T-helper 2 cell treated with Interferon-gamma antibody and Interleukin-4, amounts not matched to agents 5 μg/mL and 100 μg/mL, for 36 hours (primary cell): ENCODE measurements at regions not wholly inside any gene's neighbourhood (a gene's known extent, or its start where the extent isn't known, plus 50 kb on each side); places are given as distances from the start of the nearest gene placed in this dataset.

ENCODE experiments used
- DNase-seq: peaks from one replicate; pipeline ENCODE4 v3.0.0; 2021; ENCODE audit warnings: low spot score
- H3K27ac Mint-ChIP-seq: one replicate; pipeline ENCODE4 v1.8.0; 2021; ENCODE audit warnings: mild to moderate bottlenecking, mixed read lengths
- H3K27me3 Mint-ChIP-seq: one replicate; pipeline ENCODE4 v1.8.0; 2021; ENCODE audit warnings: low read depth, mixed read lengths
- H3K36me3 Mint-ChIP-seq: one replicate; pipeline ENCODE4 v1.8.0; 2021; ENCODE audit warnings: low read depth, mixed read lengths
- H3K4me1 Mint-ChIP-seq: one replicate; pipeline ENCODE4 v1.8.0; 2021; ENCODE audit warnings: low read depth, mixed read lengths
- H3K4me3 Mint-ChIP-seq: one replicate; pipeline ENCODE4 v1.8.0; 2022; ENCODE audit warnings: mild to moderate bottlenecking, moderate library complexity, mixed read lengths
- H3K9me3 Mint-ChIP-seq: one replicate; pipeline ENCODE4 v1.8.0; 2021; ENCODE audit warnings: mixed read lengths

DNA sequence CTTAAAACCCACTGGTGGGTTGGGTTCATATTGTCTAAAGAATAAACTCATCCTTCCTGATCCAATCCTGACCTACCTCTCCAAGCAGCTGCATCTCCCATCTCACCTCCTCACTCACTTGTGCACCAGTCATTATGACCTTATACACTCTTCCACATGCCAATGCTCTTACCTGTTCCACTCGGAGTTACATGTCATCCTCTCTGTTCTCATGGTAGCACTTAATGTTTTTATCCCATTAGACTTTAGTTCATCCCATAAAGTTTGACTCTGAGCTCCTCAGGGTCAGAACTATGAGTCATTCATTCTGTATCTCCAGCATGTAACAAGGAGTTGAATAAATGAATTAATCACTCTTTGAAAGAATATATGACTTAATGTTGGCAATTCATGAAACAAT lies 330.2 kb downstream of the KLF12 start:
- Mint-ChIP-seq H3K4me3 (no peak overlapping the region), H3K27ac (no peak overlapping the region), H3K36me3 (peaks cover 10% of the 10 kb centered on the region), H3K4me1 (no peaks in the 10 kb centered on the region), H3K27me3 (no peaks in the 10 kb centered on the region), H3K9me3 (peaks cover 1% of the 10 kb centered on the region)
- no peak for DNase-seq

DNA sequence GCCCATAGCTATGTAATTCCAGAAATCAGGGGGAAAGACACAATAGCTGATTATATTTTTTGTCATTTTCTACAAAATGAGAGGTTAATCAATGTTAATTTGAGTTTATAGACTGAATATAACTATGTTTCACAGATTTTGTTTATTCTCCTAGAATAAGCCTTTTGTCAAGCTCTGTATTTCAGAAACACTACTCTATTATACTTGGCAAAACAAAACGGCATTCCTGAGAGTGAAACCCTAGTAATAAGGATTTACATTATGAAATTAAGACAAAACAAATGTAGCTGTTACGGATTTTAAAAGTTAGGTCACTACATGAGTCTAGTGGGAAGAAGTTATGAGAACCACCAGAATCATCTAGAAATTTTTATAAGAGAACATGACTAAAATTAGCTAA lies 334.2 kb downstream of the KLF12 start:
- Mint-ChIP-seq H3K36me3 (peaks cover 10% of the 10 kb centered on the region), H3K9me3 (peaks cover 6% of the 10 kb centered on the region), H3K4me1 (no peaks in the 10 kb centered on the region), H3K27me3 (no peaks in the 10 kb centered on the region), H3K27ac (no peak overlapping the region), H3K4me3 (no peak overlapping the region)
- no peak for DNase-seq

DNA sequence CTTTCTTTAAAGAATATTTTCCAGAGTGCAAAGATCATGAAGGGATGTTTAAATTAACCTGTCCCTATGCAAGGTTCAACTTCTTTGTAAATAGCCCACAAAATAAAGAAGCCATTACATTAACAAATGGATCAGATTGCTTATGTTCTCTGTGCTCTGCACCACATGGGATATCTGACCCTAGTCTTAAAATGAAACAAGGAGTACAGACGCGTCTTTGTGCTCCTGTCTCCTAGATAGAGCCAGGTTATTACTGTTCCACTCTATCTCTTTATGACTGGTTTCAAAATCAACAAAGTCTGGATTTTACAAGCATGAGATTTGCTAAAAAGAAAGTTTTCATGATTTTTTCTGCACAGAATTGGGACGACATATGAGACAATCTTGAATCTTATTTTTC lies 339.4 kb downstream of the KLF12 start:
- H3K4me3 Mint-ChIP-seq, result no peak overlapping the region
- no peaks in the 10 kb centered on the region for H3K4me1 Mint-ChIP-seq
- no peak for DNase-seq
- H3K36me3 Mint-ChIP-seq, result peaks cover 3% of the 10 kb centered on the region
- H3K27ac Mint-ChIP-seq, result no peak overlapping the region
- H3K27me3 Mint-ChIP-seq, result no peaks in the 10 kb centered on the region
- H3K9me3 Mint-ChIP-seq, result peaks cover 6% of the 10 kb centered on the region

DNA sequence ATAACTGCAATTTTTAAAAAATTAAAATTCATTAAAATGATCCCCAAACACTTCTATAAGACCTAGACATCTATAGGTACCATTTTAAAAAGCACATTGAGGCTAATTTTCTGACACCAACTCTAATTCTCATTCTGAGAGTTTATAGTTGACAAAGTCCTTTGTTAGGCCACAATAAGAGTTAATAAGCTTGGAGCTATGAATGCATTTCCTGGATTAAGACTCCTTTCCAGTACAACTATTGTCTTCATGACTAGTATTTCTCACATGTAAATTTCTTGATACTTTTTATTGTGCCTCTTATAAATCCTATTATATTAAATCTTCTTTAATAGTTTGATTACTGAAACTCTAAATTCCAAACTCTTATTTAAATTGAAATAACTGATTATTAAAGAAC lies 340.8 kb downstream of the KLF12 start:
- Mint-ChIP-seq H3K4me1 (no peaks in the 10 kb centered on the region), H3K9me3 (no peaks in the 10 kb centered on the region), H3K27me3 (no peaks in the 10 kb centered on the region), H3K36me3 (no peaks in the 10 kb centered on the region), H3K27ac (no peak overlapping the region), H3K4me3 (no peak overlapping the region)
- no peak for DNase-seq

DNA sequence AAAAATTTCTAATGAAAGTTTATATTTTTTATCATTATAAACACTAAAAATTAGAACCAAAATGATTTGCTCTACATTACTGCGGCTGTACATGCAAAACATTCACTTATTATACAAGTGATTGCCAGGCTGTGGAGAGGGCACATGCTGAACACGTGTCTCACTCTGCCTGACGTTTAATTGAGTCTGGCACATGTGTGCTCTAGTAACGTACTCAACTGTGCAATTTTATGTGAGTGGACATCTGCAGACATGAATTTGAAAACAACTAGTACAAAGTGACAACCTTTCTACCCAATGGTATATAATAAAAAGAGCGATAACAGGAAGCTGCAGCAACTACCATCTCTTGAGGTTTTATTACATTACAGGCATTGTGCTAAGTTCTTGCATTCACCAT lies 341.4 kb downstream of the KLF12 start:
- H3K4me1 Mint-ChIP-seq, result no peaks in the 10 kb centered on the region
- H3K36me3 Mint-ChIP-seq, result no peaks in the 10 kb centered on the region
- no peak overlapping the region for H3K27ac Mint-ChIP-seq
- no peaks in the 10 kb centered on the region for H3K27me3 Mint-ChIP-seq
- H3K4me3 Mint-ChIP-seq, result no peak overlapping the region
- H3K9me3 Mint-ChIP-seq, result no peaks in the 10 kb centered on the region
- DNase-seq, result no peak

DNA sequence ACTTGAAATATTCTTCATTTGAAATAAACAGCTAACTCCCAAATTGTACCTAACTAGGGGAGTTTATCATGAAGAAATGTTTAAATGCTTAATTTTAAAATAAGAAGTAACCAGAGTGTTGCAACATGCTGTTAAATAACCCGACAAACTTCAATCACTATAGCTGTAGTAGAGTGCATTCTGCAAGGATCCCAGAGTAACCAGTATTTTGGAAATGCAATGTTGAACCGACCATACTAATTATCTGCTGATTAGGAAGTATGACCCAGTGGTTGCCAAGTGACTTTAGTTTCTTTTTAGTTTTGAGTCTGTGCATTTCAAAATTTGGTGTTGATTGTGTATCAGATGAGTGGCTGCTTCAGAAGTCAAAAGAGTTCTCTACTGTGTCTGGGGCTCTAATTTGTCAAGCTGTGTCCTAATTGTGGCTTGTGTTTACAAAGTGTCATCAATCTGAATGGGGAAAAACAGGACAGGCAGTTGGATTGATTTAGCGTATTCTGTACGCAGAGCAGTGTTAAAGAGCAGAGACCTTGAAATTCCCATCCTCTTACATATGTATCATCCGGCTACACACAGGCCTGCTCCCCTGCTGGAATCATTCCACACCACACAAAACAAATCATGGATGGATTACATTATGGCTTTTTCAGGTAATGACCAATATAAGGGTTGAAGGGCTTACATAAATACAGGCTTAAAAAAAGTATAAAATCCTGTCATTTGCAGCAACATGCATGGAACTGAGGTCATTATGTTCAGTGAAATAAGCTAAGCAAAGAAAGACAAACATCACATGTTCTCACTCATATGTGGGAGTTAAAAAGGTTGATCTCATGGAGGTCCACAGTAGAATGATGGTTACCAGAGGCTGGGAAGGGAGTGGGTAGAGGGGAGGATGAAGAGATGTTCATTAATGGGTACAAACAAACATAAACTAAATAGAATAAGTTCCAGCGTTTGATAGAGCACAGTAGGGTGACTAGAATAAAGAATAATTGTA lies 351.5 kb downstream of the KLF12 start:
- no peak overlapping the region for H3K4me3 Mint-ChIP-seq
- H3K4me1 Mint-ChIP-seq, result no peaks in the 10 kb centered on the region
- no peak overlapping the region for H3K27ac Mint-ChIP-seq
- peaks cover 4% of the 10 kb centered on the region for H3K36me3 Mint-ChIP-seq
- no peaks in the 10 kb centered on the region for H3K27me3 Mint-ChIP-seq
- no peaks in the 10 kb centered on the region for H3K9me3 Mint-ChIP-seq
- DNase-seq, result no peak

DNA sequence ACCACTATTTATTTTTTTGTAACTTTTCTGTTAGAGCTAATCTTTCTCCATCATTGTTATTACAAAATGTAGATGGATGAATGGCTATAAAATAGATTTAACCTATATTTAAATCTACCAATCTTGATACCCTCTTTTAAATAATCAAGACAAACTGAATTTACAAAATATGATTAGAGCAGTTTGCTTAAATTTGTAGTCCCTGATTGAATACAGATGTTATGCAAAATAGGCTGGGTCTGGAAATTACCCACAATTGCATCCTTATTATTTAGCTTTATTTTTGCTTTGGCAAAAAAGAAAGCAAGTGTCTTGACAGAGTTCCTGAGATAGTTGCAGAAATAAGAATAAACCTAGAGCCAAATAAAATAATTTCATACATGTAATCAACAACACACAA lies 352.8 kb downstream of the KLF12 start:
- Mint-ChIP-seq H3K9me3 (no peaks in the 10 kb centered on the region), H3K27me3 (no peaks in the 10 kb centered on the region), H3K27ac (no peak overlapping the region), H3K36me3 (peaks cover 11% of the 10 kb centered on the region), H3K4me1 (no peaks in the 10 kb centered on the region), H3K4me3 (no peak overlapping the region)
- no peak for DNase-seq

DNA sequence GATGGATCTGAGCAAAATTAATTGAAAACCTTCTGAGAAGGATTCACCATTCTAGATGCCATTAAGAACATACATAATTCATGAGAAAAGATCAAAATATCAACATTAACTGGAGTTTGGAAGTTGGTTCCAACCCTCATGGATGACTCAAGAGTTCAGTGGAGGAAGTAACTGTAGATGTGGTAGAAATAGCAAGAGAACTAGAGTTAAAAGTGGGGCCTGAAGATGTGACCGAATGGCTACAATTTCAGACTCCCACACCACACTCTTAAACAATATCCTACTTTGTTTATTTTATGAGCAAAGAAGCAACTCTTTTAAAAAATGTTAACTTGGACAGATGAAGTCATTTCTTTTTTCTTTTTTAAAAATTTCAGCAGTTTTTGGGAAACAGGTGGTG lies 354.3 kb downstream of the KLF12 start:
- Mint-ChIP-seq H3K9me3 (no peaks in the 10 kb centered on the region), H3K4me1 (no peaks in the 10 kb centered on the region), H3K27me3 (no peaks in the 10 kb centered on the region), H3K27ac (no peak overlapping the region), H3K36me3 (peaks cover 11% of the 10 kb centered on the region), H3K4me3 (no peak overlapping the region)
- no peak for DNase-seq

DNA sequence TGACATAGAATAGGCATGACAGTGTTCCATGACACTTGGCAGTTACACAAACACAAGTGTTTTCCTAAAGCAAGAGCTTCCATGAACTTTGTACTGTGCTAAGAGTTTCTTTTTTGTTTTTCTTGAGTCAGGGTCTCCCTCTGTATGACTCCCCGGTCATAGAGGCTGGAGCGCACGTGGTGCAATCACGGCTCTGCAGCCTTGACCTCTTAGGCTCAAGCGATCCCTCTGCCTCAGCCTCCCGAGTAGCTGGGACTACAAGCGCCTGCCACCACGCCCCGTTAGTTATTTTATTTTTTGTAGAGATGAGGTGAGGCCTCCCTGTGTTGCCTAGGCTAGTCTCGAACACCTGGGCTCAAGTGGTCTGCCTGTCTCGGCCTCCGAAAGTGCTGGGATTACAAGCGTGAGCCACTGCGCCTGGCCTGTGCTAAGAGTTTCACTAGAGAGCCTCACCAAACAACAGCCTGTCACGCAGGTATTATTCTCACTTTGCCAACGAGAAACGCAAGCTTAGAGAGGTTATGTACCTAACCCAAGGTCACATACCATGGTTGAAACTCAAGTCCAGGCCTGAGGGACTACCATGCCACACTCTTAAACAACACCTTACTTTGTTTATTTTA lies 355.9 kb downstream of the KLF12 start:
- Mint-ChIP-seq H3K9me3 (no peaks in the 10 kb centered on the region), H3K36me3 (peaks cover 17% of the 10 kb centered on the region), H3K27ac (no peak overlapping the region), H3K27me3 (no peaks in the 10 kb centered on the region), H3K4me1 (no peaks in the 10 kb centered on the region), H3K4me3 (no peak overlapping the region)
- DNase-seq, result no peak

DNA sequence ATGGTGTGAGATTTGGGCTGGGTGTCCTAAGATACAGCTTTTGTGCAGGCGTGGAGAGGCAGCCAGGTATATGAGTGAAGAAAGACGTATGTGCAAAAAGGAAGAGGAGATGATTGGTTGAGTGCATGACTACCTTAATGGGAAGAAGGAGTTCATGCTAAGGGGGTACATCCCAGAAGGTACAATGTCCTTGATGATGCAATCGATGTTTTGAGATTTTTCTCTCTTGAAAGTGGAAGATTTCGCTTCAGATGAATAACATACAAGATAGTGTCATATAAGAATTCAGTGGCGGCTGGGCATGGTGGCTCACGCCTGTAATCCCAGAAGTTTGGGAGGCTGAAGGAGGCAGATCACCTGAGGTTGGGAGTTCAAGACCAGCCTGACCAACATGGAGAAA lies 357.1 kb downstream of the KLF12 start:
- no peaks in the 10 kb centered on the region for H3K27me3 Mint-ChIP-seq
- no peak overlapping the region for H3K27ac Mint-ChIP-seq
- no peak overlapping the region for H3K4me3 Mint-ChIP-seq
- no peaks in the 10 kb centered on the region for H3K9me3 Mint-ChIP-seq
- H3K36me3 Mint-ChIP-seq, result peaks cover 20% of the 10 kb centered on the region
- no peak for DNase-seq
- no peaks in the 10 kb centered on the region for H3K4me1 Mint-ChIP-seq

DNA sequence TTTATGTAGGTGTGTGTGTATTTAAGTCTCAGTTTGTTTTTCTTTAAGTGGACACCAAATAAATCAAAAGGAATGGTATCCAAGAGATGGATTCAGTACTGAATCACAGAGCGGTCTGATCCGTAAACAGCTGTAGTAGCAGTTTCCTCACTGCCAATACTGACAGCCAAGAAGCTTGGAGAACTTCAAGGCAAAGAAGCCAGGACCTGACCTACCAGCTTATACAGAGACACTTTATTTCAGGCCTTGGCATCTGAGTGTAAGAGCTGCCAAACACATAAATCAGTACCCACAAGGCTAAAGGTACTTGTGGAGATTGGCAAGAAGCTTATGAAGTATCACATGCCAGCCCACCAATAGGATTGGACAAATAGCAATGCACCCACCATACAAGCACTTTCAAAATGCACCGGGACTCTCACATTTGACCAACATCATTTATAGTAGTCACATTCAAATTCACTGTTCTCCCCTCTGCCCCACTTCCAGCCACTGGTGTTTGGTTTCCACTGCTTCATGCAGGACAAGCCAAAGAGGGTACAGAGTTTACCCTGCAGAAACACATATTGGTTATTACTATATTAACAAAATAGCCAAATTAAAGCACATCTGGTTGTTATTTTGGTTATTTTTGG lies 357.9 kb downstream of the KLF12 start:
- H3K36me3 Mint-ChIP-seq, result peaks cover 20% of the 10 kb centered on the region
- no peaks in the 10 kb centered on the region for H3K27me3 Mint-ChIP-seq
- no peak overlapping the region for H3K27ac Mint-ChIP-seq
- H3K4me1 Mint-ChIP-seq, result no peaks in the 10 kb centered on the region
- peaks cover 7% of the 10 kb centered on the region for H3K9me3 Mint-ChIP-seq
- H3K4me3 Mint-ChIP-seq, result no peak overlapping the region
- DNase-seq, result no peak

DNA sequence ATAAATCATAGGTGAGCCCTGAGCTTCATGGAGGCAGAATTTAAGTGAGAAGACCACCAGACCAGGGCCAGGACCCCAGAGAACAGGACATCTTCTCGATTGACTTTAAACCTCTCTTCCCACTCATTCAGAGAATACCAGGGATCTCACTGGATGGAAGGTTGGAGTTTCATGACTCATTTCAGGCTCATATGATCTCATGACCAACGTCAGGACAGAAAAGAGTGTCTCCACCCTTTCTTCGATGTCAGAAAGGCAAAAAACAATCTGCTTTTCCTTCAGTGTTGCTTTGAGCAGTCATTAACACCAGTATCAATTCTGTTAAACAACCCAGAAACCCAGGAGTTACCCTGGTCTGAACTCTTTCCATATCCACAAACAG lies 361.0 kb downstream of the KLF12 start:
- Mint-ChIP-seq H3K4me3 (no peak overlapping the region), H3K27me3 (no peaks in the 10 kb centered on the region)

DNA sequence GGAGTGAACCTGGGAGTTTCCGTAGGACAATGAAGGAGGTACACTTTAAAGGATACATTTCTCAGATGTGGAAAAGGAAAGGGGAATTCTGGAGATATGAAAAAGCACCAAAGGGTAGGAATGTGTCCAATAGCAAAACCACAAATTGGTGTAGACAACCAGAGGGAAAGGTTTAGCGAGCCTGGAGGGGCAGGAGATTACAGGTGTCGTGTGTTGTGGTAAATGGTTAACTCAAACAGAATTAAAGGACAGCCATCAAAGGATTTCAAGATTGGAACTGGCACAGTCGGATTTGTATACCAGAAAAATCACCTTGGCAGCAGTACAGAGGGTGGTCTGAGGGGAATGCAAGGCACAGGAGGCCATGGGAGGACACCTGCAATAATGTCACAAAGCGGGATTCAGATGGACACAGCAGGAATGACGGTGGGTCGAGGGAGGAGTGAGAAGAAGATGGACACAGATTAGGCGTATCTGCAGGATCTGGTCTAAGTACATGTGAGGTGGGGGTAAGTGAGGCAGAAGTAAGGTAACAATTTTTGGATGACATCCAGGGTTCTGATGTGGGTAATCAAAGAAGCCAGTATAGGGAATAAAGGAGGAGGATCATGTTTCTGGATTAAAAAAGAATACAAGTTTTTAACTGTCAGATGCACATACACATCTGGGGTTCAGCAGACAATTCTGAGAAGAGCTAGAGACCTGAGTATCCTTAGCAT lies 361.6 kb downstream of the KLF12 start:
- no peaks in the 10 kb centered on the region for H3K27me3 Mint-ChIP-seq
- H3K36me3 Mint-ChIP-seq, result peaks cover 17% of the 10 kb centered on the region
- DNase-seq, result no peak
- no peak overlapping the region for H3K27ac Mint-ChIP-seq
- H3K4me1 Mint-ChIP-seq, result peaks cover 10% of the 10 kb centered on the region
- peaks cover 7% of the 10 kb centered on the region for H3K9me3 Mint-ChIP-seq
- H3K4me3 Mint-ChIP-seq, result no peak overlapping the region

More for the DNA sequence above, 361.0 kb downstream of the KLF12 start:
- peaks cover 17% of the 10 kb centered on the region for H3K36me3 Mint-ChIP-seq
- H3K9me3 Mint-ChIP-seq, result peaks cover 7% of the 10 kb centered on the region
- H3K27ac Mint-ChIP-seq, result no peak overlapping the region
- no peak for DNase-seq
- H3K4me1 Mint-ChIP-seq, result peaks cover 5% of the 10 kb centered on the region
